HCT116 (cell line): ENCODE measurements at regions not wholly inside any gene's neighbourhood (a gene's known extent, or its start where the extent isn't known, plus 50 kb on each side); places are given as distances from the start of the nearest gene placed in this dataset.

Source experiments
- ATAC-seq: fragments of 200-7000 bp; cut with Tn5 transposase; 2 replicates; pipeline ENCODE4 v1.9.1; 2020; ENCODE audit warnings: mild to moderate bottlenecking, moderate library complexity
- BruUV-seq: library from RNA; stranded (reverse); fragments of 400-500 nt; replicated peaks from 2 replicates; lab custom pipeline; 2021; lab: Mats Ljungman, UMichigan
- CTCF ChIA-PET: fragments of 300-600 bp; sonication (Branson Sonifier 250); formaldehyde crosslinking; loops from one replicate; lab custom pipeline; 2021; ENCODE audit warnings: antibody characterized with exemption; lab: Charles Lee
- POLR2A ChIA-PET: fragments of 300-600, 350-600 bp; sonication (Branson Sonifier 250); formaldehyde crosslinking; loops from one replicate; lab custom pipeline; 2021; ENCODE audit warnings: antibody characterized with exemption; lab: Charles Lee
- RAD21 ChIA-PET, 2 experiments: fragments of 300-600 bp; sonication (Branson Sonifier 250); formaldehyde crosslinking; loops; one replicate each; lab custom pipeline; 2023; ENCODE audit warnings: low total read pairs in 2 of 2; ENCODE audit not compliant: uncharacterized antibody in 2 of 2, unreplicated experiment in 2 of 2, low non-redundant PET in 1 of 2; lab: Charles Lee
- DNase-seq: peaks from one replicate; pipeline ENCODE4 v3.0.0-alpha.2; 2010; ENCODE audit warnings: low read depth, low spot score
- H2AFZ ChIP-seq: fragments of 200-600 bp; shearing (Covaris generic), sonication (generic); 2 replicates; pipeline ENCODE4 v1.6.1; 2017; ENCODE audit warnings: low read depth, mixed run types, mixed read lengths, antibody characterized with exemption, low read length; ENCODE audit not compliant: poor library complexity, severe bottlenecking
- H3K27ac ChIP-seq: 2 replicates; pipeline ENCODE4 v1.5.1; 2012; ENCODE audit warnings: low read depth, low read length
- H3K27me3 ChIP-seq: fragments of 200-600 bp; sonication (generic); 2 replicates; pipeline ENCODE4 v1.6.1; 2016; ENCODE audit warnings: mixed run types, low read length, mixed read lengths; ENCODE audit not compliant: insufficient read depth
- H3K36me3 ChIP-seq, 2 experiments: fragments of 200-500 bp in 1 of 2; fragments of 200-600 bp in 1 of 2; sonication (Bioruptor generic) in 1 of 2; sonication (generic) in 1 of 2; 2 replicates each; pipeline versions ENCODE4 v1.5.1 to v1.6.1; 2014 to 2016; ENCODE audit warnings: low read length in 2 of 2, inconsistent platforms in 1 of 2, mixed read lengths in 1 of 2, mixed run types in 1 of 2; ENCODE audit not compliant: insufficient read depth in 2 of 2, control insufficient read depth in 1 of 2
- H3K4me1 ChIP-seq, 2 experiments: fragments of 200-600 bp in 1 of 2; sonication (generic) in 1 of 2; 2 replicates each; pipeline versions ENCODE4 v1.5.1 to v1.6.1; 2012 to 2017; ENCODE audit warnings: low read length in 2 of 2, inconsistent platforms in 1 of 2, mild to moderate bottlenecking in 1 of 2, mixed read lengths in 1 of 2, mixed run types in 1 of 2, moderate library complexity in 1 of 2; ENCODE audit not compliant: insufficient read depth in 2 of 2, control insufficient read depth in 1 of 2
- H3K4me2 ChIP-seq: fragments of 200-600 bp; sonication (generic); 2 replicates; pipeline ENCODE4 v1.6.1; 2017; ENCODE audit warnings: mixed run types, low read length, mixed read lengths
- H3K4me3 ChIP-seq, 2 experiments: fragments of 200-600 bp in 1 of 2; sonication (generic) in 1 of 2; replicated peaks in 1 of 2; 2 replicates each; pipeline ENCODE4 v1.5.1; 2011 to 2016; ENCODE audit warnings: low read length in 2 of 2, control low read depth in 1 of 2, low read depth in 1 of 2, mild to moderate bottlenecking in 1 of 2, mixed read lengths in 1 of 2, mixed run types in 1 of 2
- H3K79me2 ChIP-seq: fragments of 200-600 bp; sonication (generic); 2 replicates; pipeline ENCODE4 v1.6.1; 2017; ENCODE audit warnings: mild to moderate bottlenecking, mixed run types, low read length, moderate library complexity, mixed read lengths; ENCODE audit not compliant: insufficient read depth
- H3K9ac ChIP-seq: fragments of 200-600 bp; sonication (generic); 2 replicates; pipeline ENCODE4 v1.6.1; 2016; ENCODE audit warnings: low read length, mixed read lengths
- H3K9me2 ChIP-seq: fragments of 200-600 bp; sonication (generic), shearing (Covaris generic); 2 replicates; pipeline ENCODE4 v1.6.1; 2017; ENCODE audit warnings: mixed run types, mild to moderate bottlenecking, moderate library complexity; ENCODE audit not compliant: insufficient read depth
- H3K9me3 ChIP-seq, 2 experiments: fragments of 200-500 bp in 1 of 2; fragments of 200-600 bp in 1 of 2; sonication (Bioruptor generic) in 1 of 2; sonication (generic) in 1 of 2; 2 replicates each; pipeline ENCODE4 v1.6.1; 2014 to 2017; ENCODE audit warnings: low read length in 2 of 2, mixed read lengths in 2 of 2, inconsistent platforms in 1 of 2, low read depth in 1 of 2, mild to moderate bottlenecking in 1 of 2, mixed run types in 1 of 2, moderate library complexity in 1 of 2; ENCODE audit not compliant: control insufficient read depth in 1 of 2, insufficient read depth in 1 of 2
- H4K20me1 ChIP-seq: fragments of 200-600 bp; sonication (generic), shearing (Covaris generic); 2 replicates; pipeline ENCODE4 v1.6.1; 2017; ENCODE audit warnings: mixed run types, mild to moderate bottlenecking, moderate library complexity; ENCODE audit not compliant: insufficient read depth
- CEBPB ChIP-seq: IDR thresholded peaks from 2 replicates; pipeline ENCODE4 v1.6.1; 2012; ENCODE audit warnings: low read depth
- EGR1 ChIP-seq: IDR thresholded peaks from 2 replicates; pipeline ENCODE4 v1.6.1; 2012; ENCODE audit warnings: low read depth
- ELF1 ChIP-seq: IDR thresholded peaks from 2 replicates; pipeline ENCODE4 v1.6.1; 2012; ENCODE audit warnings: low read depth, borderline replicate concordance
- EZH2 ChIP-seq: fragments of 200-600 bp; sonication (generic); IDR thresholded peaks from 2 replicates; pipeline ENCODE4 v1.6.1; 2017; ENCODE audit warnings: antibody characterized with exemption, mixed run types
- FOSL1 ChIP-seq: IDR thresholded peaks from 2 replicates; pipeline ENCODE4 v1.6.1; 2012; ENCODE audit warnings: low read depth
- JUND ChIP-seq: IDR thresholded peaks from 2 replicates; pipeline ENCODE4 v1.6.1; 2012
- MAX ChIP-seq: IDR thresholded peaks from 2 replicates; pipeline ENCODE4 v1.6.1; 2012
- POLR2A ChIP-seq: IDR thresholded peaks from 2 replicates; pipeline ENCODE4 v1.7.0; 2011; ENCODE audit warnings: borderline replicate concordance; ENCODE audit not compliant: insufficient read depth, insufficient read length; ENCODE audit errors: extremely low read depth
- POLR2AphosphoS5 ChIP-seq: IDR thresholded peaks from 2 replicates; pipeline ENCODE4 v1.6.1; 2011; ENCODE audit warnings: mild to moderate bottlenecking, low read depth, low read length, moderate library complexity
- RAD21 ChIP-seq: IDR thresholded peaks from 2 replicates; pipeline ENCODE4 v1.6.1; 2012; ENCODE audit warnings: low read depth, mild to moderate bottlenecking
- SIN3A ChIP-seq: IDR thresholded peaks from 2 replicates; pipeline ENCODE4 v1.6.1; 2012; ENCODE audit warnings: low read depth
- SP1 ChIP-seq: IDR thresholded peaks from 2 replicates; pipeline ENCODE4 v1.6.1; 2012; ENCODE audit warnings: low read depth
- SRF ChIP-seq: IDR thresholded peaks from 2 replicates; pipeline ENCODE4 v1.6.1; 2012; ENCODE audit warnings: low read depth
- TCF7L2 ChIP-seq: IDR thresholded peaks from 2 replicates; pipeline ENCODE4 v1.7.0; 2011; ENCODE audit warnings: borderline replicate concordance, inconsistent platforms; ENCODE audit not compliant: insufficient read depth, insufficient read length; ENCODE audit errors: extremely low read depth
- YY1 ChIP-seq: IDR thresholded peaks from 2 replicates; pipeline ENCODE4 v1.6.1; 2011; ENCODE audit warnings: low read length, low read depth, moderate library complexity, mild to moderate bottlenecking; ENCODE audit not compliant: insufficient replicate concordance; ENCODE audit errors: extremely low read depth
- ZFX ChIP-seq: fragments of 450-650 bp; IDR thresholded peaks from 2 replicates; pipeline ENCODE4 v1.6.1; 2017
- ZNF274 ChIP-seq: fragments of 200-500 bp; sonication (Bioruptor generic); IDR thresholded peaks from 2 replicates; pipeline ENCODE4 v1.6.1; 2014; ENCODE audit warnings: mild to moderate bottlenecking, low read depth, low read length, inconsistent platforms
- intact Hi-C: fragments of 100-400 bp; cut with micrococcal nuclease; formaldehyde crosslinking; loops from 2 replicates; pipeline ENCODE4 v1.10.0; 2022
- TF ChIP-seq, protein P1 (sequence below): IDR thresholded peaks from 2 replicates; pipeline ENCODE4 v1.6.1; 2011; ENCODE audit warnings: mild to moderate bottlenecking, low read length, moderate library complexity; ENCODE audit not compliant: insufficient replicate concordance; ENCODE audit errors: extremely low read depth
- TF ChIP-seq, protein P2 (sequence below): IDR thresholded peaks from 2 replicates; pipeline ENCODE4 v1.6.1; 2012

- BruUV-seq: no TSS peak
- Histone ChIP-seq H2AFZ (no peak overlapping the region), H3K9ac (no peak overlapping the region), H4K20me1 (no peaks in the 10 kb centered on the region), H3K4me2 (no peak overlapping the region), H3K4me1 (no peaks in the 10 kb centered on the region), H3K9me3 (no peaks in the 10 kb centered on the region)
- no peak for ATAC-seq
- TF ChIP-seq, protein P1, sequence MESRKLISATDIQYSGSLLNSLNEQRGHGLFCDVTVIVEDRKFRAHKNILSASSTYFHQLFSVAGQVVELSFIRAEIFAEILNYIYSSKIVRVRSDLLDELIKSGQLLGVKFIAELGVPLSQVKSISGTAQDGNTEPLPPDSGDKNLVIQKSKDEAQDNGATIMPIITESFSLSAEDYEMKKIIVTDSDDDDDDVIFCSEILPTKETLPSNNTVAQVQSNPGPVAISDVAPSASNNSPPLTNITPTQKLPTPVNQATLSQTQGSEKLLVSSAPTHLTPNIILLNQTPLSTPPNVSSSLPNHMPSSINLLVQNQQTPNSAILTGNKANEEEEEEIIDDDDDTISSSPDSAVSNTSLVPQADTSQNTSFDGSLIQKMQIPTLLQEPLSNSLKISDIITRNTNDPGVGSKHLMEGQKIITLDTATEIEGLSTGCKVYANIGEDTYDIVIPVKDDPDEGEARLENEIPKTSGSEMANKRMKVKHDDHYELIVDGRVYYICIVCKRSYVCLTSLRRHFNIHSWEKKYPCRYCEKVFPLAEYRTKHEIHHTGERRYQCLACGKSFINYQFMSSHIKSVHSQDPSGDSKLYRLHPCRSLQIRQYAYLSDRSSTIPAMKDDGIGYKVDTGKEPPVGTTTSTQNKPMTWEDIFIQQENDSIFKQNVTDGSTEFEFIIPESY: no peak
- TF ChIP-seq SIN3A (no peak), CEBPB (no peak), POLR2A (no peak), EGR1 (no peak), ELF1 (no peak), ZNF274 (no peak), EZH2 (no peak), RAD21 (no peak), FOSL1 (no peak), YY1 (no peak), MAX (no peak), SRF (no peak), ZFX (no peak), SP1 (no peak), JUND (no peak), TCF7L2 (no peak), POLR2AphosphoS5 (no peak)
- TF ChIP-seq, protein P2, sequence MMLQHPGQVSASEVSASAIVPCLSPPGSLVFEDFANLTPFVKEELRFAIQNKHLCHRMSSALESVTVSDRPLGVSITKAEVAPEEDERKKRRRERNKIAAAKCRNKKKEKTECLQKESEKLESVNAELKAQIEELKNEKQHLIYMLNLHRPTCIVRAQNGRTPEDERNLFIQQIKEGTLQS: no peak
- TF ChIP-seq, all 23 proteins: peak for 0
- H3K4me3 ChIP-seq: no peak overlapping the region
- no peaks in the 10 kb centered on the region for H3K9me2 ChIP-seq
- H3K79me2 ChIP-seq: no peaks in the 10 kb centered on the region
- intact Hi-C loops: no loop called here
- no peaks in the 10 kb centered on the region for H3K27me3 ChIP-seq
- H3K27ac ChIP-seq: no peak overlapping the region
- no peaks in the 10 kb centered on the region for H3K36me3 ChIP-seq
- DNase-seq: no peak
- ChIA-PET POLR2A (no interaction called here), RAD21 (no interaction called here), CTCF (no interaction called here)
Measured at GRCh38 chr1:117308311-117308916, 58.8 kb upstream of the MAN1A2 start.
